ENCODE measurements at regions not wholly inside any gene's neighbourhood (a gene's known extent, or its start where the extent isn't known, plus 50 kb on each side); places are given as distances from the start of the nearest gene placed in this dataset.

DNA sequence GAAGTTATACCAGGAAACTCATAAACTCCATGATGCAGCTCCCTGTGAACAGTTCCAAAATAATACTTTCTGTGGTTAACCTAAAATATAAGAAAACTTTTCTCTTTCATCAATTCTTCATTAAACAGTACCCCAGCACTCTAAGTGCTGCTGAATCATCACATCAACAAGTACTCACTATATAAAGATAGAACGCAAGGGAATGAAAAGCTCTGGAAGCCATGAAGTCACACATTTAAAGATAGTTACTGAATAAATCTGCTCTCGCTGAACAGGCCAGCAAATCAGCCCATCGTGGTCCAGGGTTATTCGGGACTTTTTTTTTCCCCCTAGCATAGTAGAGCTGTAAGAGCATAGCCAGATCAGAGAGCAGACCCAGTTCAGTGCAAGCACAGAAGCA is 254.3 kb downstream of the IPMK start:
- peaks cover 18% of the 10 kb centered on the region for H3K4me1 ChIP-seq (ENCODE audit: insufficient read depth, low read length)
- no peaks in the 10 kb centered on the region for H3K36me3 ChIP-seq (ENCODE audit: insufficient read depth, low read length)
- H3K9me3 ChIP-seq (ENCODE audit: insufficient read depth, low read depth, low read length), result peaks cover 4% of the 10 kb centered on the region; the same call in 1 of the 2 replicates
- WGBS, result 94% methylated on average over 4 of the region's 4 CpGs
- H3K27me3 ChIP-seq (ENCODE audit: insufficient read depth, low read length), result no peaks in the 10 kb centered on the region
- H3K27ac ChIP-seq (ENCODE audit: low read depth, low read length), result no peak overlapping the region
- H3K4me3 ChIP-seq (ENCODE audit: low read length), result no peak overlapping the region
- H3K9ac ChIP-seq (ENCODE audit: low read depth, low read length), result no peak overlapping the region

DNA sequence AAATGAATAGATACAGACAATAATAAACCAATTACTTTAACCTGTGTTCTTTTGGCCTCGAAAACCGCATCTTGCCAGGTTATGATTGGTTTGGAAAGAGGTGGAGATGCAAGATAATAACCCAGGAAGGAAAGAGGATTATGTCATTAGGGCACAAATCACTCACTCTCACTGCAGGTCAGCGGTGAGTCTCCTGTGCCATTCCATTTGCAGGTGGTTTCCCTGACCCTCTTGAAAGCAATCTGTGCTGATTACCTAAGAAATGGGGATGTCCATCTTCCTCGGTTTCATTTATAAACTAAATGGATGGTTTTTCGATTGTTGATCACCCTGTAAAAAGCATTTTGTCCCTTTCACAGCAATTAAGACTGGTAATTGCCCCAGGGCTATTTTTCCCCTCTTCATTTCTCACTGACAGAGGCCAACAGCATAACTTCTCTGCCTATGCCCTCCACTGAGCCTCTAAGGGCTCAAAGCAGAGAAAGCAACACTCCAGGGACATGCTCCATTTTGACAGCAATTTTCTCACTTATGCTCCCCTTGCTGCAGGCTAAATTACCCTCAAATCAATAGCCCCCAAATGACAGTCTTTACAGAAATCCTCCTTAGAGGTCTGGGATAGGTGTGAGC is 257.5 kb downstream of the IPMK start:
- H3K9me3 ChIP-seq (ENCODE audit: insufficient read depth, low read depth, low read length), result no peaks in the 10 kb centered on the region
- 91% methylated on average over 5 of the region's 5 CpGs for WGBS
- no peak overlapping the region for H3K4me3 ChIP-seq (ENCODE audit: low read length)
- H3K27me3 ChIP-seq (ENCODE audit: insufficient read depth, low read length), result no peaks in the 10 kb centered on the region
- no peak overlapping the region for H3K27ac ChIP-seq (ENCODE audit: low read depth, low read length)
- H3K9ac ChIP-seq (ENCODE audit: low read depth, low read length), result no peak overlapping the region
- no peaks in the 10 kb centered on the region for H3K36me3 ChIP-seq (ENCODE audit: insufficient read depth, low read length)
- 0 out of 2 replicates have a peak, but pooled peaks cover 6% of the 10 kb centered on the region for H3K4me1 ChIP-seq (ENCODE audit: insufficient read depth, low read length)

DNA sequence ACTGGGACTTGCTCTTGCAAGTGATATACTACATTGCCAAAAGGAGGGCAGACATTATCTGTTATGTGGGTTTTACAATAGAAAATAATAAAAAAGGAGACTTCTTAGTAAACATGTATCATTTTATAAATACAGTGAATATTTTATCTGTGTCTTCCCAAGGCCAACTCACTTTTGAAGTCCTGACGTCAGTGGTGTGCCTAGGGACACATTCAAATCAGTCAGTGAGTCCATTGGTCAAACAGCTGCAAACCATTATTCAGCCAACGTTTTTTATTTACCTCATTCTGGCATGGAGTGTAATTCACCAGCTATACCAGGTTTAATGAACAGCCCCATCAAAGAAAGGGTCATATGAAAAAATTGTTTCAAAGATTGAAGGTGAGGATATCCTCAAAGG is 263.7 kb downstream of the IPMK start:
- no peak overlapping the region for H3K4me3 ChIP-seq (ENCODE audit: low read length)
- no peaks in the 10 kb centered on the region for H3K36me3 ChIP-seq (ENCODE audit: insufficient read depth, low read length)
- no peaks in the 10 kb centered on the region for H3K27me3 ChIP-seq (ENCODE audit: insufficient read depth, low read length)
- 78% methylated on average over 2 of the region's 2 CpGs for WGBS
- no peak overlapping the region for H3K27ac ChIP-seq (ENCODE audit: low read depth, low read length)
- peaks cover 7% of the 10 kb centered on the region for H3K4me1 ChIP-seq (ENCODE audit: insufficient read depth, low read length)
- H3K9me3 ChIP-seq (ENCODE audit: insufficient read depth, low read depth, low read length), result no peaks in the 10 kb centered on the region
- H3K9ac ChIP-seq (ENCODE audit: low read depth, low read length), result no peak overlapping the region

DNA sequence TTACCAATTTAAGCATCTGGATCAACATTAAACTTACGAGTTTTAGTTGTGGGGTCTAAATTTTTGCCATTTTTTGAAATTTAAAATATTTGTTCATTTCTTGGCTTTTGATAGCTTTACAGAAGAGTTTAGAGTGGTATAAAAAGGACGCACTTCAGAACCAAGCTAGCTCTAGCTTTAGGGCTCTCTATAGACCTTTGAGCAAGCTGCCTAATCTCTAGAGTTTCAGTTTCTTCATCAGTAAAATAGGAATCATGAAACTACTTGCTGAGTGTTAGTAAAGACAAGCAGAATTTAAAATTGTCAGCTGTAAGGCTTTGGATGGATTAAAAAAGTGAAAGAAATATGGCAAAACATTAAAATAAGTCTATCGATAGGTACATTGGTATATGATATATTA is 266.5 kb downstream of the IPMK start:
- Histone ChIP-seq H3K27ac (ENCODE audit: low read depth, low read length) (no peak overlapping the region), H3K9me3 (ENCODE audit: insufficient read depth, low read depth, low read length) (no peaks in the 10 kb centered on the region), H3K4me1 (ENCODE audit: insufficient read depth, low read length) (peaks cover 7% of the 10 kb centered on the region), H3K9ac (ENCODE audit: low read depth, low read length) (no peak overlapping the region), H3K36me3 (ENCODE audit: insufficient read depth, low read length) (no peaks in the 10 kb centered on the region), H3K4me3 (ENCODE audit: low read length) (no peak overlapping the region), H3K27me3 (ENCODE audit: insufficient read depth, low read length) (no peaks in the 10 kb centered on the region)
- 93% methylated on average over 2 of the region's 3 CpGs for WGBS

DNA sequence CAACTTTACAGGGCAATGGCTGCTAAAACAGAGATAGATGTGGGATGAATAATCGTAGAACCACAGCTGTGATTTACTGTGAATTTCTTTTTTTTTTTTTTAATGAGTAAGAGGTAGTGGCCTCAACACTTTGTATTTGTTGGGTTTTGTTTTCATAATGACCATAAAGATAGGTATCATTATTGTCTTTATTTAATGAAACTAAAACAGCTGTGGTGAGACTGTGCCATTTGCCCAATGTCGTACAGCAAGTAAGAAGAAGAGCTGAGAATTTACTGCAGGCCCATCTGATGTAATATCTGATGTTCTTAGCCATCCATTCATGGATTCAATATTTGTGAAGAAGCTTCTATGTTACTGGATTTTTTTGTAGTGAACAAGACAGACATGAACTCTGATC is 271.2 kb downstream of the IPMK start:
- H3K4me1 ChIP-seq (ENCODE audit: insufficient read depth, low read length), result peaks cover 16% of the 10 kb centered on the region
- 95% methylated on average over 2 of the region's 2 CpGs for WGBS
- H3K27ac ChIP-seq (ENCODE audit: low read depth, low read length), result no peak overlapping the region
- H3K27me3 ChIP-seq (ENCODE audit: insufficient read depth, low read length), result no peaks in the 10 kb centered on the region
- H3K9me3 ChIP-seq (ENCODE audit: insufficient read depth, low read depth, low read length), result no peaks in the 10 kb centered on the region
- no peaks in the 10 kb centered on the region for H3K36me3 ChIP-seq (ENCODE audit: insufficient read depth, low read length)
- no peak overlapping the region for H3K4me3 ChIP-seq (ENCODE audit: low read length)
- no peak overlapping the region for H3K9ac ChIP-seq (ENCODE audit: low read depth, low read length)

DNA sequence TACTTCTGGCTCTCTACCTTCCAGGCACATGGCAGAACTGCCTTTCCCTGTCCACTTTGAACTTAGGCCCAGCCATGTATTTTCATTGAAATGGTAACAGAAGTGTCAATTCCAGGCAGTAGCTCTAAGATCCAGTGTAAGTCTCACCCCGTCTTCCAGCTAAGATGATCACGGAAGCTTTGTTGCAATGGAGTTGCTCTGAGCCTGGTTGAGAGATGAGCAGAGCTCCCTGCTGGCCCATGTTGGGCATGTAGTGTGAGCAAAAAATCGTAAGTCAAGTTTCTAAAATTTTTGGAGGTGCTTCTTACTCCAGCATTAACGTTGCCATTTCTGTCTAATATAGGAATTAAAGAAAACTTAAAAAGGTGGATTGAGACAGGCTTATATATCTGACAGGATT is 274.4 kb downstream of the IPMK start:
- Histone ChIP-seq H3K9me3 (ENCODE audit: insufficient read depth, low read depth, low read length) (no peaks in the 10 kb centered on the region), H3K4me1 (ENCODE audit: insufficient read depth, low read length) (peaks cover 8% of the 10 kb centered on the region; the same call in 1 of the 2 replicates), H3K9ac (ENCODE audit: low read depth, low read length) (no peak overlapping the region), H3K27ac (ENCODE audit: low read depth, low read length) (no peak overlapping the region), H3K36me3 (ENCODE audit: insufficient read depth, low read length) (no peaks in the 10 kb centered on the region), H3K27me3 (ENCODE audit: insufficient read depth, low read length) (no peaks in the 10 kb centered on the region), H3K4me3 (ENCODE audit: low read length) (no peak overlapping the region)
- 91% methylated on average over 3 of the region's 4 CpGs for WGBS

DNA sequence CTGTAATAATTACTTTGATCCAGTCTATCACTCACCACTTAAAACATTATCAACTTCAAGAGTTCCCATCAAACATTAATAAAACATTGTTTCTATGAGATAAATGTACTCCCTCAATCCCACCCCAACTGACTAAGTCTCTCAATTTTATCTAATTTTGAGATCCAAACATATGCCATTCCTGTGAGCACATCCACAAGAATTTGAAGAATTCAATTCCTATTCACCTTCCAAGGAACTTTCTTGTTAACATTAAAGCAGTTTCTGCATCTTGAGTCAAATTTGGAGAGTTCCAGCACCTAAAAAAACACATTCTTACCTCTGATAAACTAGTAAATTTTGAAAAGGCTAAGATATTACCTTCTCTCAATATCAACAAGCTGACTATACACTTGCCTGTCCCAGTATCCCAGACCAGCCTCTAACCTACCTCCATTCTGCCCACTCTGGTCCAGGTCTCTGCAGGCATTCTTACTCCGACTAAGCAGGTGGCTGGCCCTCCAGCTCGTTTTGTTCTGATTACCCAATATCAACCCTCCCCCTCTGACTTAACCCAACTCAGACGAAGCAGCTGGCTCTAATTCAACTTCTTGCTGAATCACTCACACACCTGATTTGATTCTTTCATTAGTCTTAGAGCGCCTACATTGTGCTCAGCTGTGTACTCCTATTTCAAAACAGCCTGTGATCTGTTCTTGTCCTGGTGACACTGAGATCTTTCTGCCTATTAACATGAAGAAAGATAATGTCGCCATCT is 275.2 kb downstream of the IPMK start:
- no peak overlapping the region for H3K27ac ChIP-seq (ENCODE audit: low read depth, low read length)
- H3K4me3 ChIP-seq (ENCODE audit: low read length), result no peak overlapping the region
- H3K36me3 ChIP-seq (ENCODE audit: insufficient read depth, low read length), result no peaks in the 10 kb centered on the region
- WGBS, result 75% methylated on average over 5 of the region's 5 CpGs
- H3K4me1 ChIP-seq (ENCODE audit: insufficient read depth, low read length), result peaks cover 8% of the 10 kb centered on the region; the same call in 1 of the 2 replicates
- no peaks in the 10 kb centered on the region for H3K27me3 ChIP-seq (ENCODE audit: insufficient read depth, low read length)
- H3K9me3 ChIP-seq (ENCODE audit: insufficient read depth, low read depth, low read length), result no peaks in the 10 kb centered on the region
- H3K9ac ChIP-seq (ENCODE audit: low read depth, low read length), result no peak overlapping the region

DNA sequence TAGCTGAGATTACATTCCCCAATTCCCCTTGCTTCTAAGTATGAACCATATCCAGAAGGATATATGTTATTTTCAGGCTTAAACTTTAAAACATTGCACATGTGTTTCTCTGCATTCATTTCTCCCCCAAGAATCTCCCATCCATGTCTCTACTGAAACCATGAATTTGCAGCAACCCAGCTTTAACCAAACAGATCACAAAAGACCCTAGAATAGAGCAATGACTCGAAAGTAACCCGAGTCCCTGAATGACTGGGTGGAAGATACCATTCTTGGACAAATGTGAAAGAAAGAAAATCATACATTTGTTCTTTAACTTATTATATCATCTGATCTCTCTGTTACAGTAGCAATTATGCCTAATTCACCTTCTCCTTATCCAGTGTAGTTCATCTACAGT is 278.7 kb downstream of the IPMK start:
- WGBS, result 90% methylated on average over 2 of the region's 2 CpGs
- no peak overlapping the region for H3K27ac ChIP-seq (ENCODE audit: low read depth, low read length)
- no peak overlapping the region for H3K9ac ChIP-seq (ENCODE audit: low read depth, low read length)
- peaks cover 8% of the 10 kb centered on the region; the same call in 1 of the 2 replicates for H3K4me1 ChIP-seq (ENCODE audit: insufficient read depth, low read length)
- H3K27me3 ChIP-seq (ENCODE audit: insufficient read depth, low read length), result no peaks in the 10 kb centered on the region
- no peaks in the 10 kb centered on the region for H3K9me3 ChIP-seq (ENCODE audit: insufficient read depth, low read depth, low read length)
- H3K36me3 ChIP-seq (ENCODE audit: insufficient read depth, low read length), result no peaks in the 10 kb centered on the region
- no peak overlapping the region for H3K4me3 ChIP-seq (ENCODE audit: low read length)

DNA sequence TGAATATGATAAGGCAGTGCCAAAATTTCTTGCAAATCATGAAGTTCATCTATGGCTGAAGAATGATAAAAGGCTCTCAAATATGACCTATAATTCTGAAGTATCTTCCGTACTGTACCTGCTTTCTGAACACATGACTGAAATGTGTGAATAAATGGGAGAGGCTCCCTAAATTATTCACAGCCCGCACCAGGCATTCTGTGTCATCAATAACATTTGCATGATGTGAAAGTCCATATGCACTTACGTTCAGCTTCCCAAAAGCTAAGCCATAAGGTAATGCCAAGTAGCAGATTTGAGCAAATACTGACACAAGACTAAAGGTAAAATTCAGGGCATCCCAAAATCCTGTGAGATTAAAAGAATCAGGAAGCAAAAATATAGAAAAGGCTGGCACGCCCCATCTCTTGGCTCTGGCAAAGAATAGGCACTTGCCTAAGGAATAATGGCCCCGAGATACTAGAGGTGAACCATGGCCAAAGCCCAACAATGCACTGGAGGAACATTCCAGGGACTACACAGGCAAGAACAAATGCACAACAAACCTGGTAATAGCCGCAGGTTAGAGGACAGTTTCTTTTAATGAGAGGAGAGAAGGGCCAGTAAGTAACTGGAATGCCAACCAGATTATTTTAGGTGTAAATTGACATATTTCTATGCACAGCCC is 280.5 kb downstream of the IPMK start:
- Histone ChIP-seq H3K9me3 (ENCODE audit: insufficient read depth, low read depth, low read length) (no peaks in the 10 kb centered on the region), H3K4me1 (ENCODE audit: insufficient read depth, low read length) (peaks cover 4% of the 10 kb centered on the region; the same call in 1 of the 2 replicates), H3K36me3 (ENCODE audit: insufficient read depth, low read length) (no peaks in the 10 kb centered on the region), H3K27ac (ENCODE audit: low read depth, low read length) (no peak overlapping the region), H3K9ac (ENCODE audit: low read depth, low read length) (no peak overlapping the region), H3K27me3 (ENCODE audit: insufficient read depth, low read length) (no peaks in the 10 kb centered on the region), H3K4me3 (ENCODE audit: low read length) (no peak overlapping the region)
- 91% methylated on average over 6 of the region's 6 CpGs for WGBS

DNA sequence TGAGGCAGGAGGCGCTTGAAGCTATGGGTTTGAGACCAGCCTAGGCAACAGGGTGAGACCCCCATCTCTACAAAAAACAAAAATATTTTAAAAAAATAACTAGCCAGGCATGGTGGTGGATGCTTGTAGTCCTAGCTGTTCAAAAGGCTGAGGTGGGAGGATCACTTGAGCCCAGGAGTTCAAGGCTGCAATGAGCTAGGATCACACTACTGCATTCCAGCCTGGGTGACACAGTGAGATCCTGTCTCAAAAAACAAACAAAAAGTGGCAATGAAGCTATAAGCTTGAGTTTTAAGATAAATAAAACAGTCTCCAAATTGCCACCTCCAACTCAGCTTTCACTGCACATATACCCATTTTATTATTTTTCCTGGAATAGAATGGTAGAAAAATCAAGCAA is 281.3 kb downstream of the IPMK start:
- WGBS, result 100% methylated on average over 1 of the region's 1 CpG

DNA sequence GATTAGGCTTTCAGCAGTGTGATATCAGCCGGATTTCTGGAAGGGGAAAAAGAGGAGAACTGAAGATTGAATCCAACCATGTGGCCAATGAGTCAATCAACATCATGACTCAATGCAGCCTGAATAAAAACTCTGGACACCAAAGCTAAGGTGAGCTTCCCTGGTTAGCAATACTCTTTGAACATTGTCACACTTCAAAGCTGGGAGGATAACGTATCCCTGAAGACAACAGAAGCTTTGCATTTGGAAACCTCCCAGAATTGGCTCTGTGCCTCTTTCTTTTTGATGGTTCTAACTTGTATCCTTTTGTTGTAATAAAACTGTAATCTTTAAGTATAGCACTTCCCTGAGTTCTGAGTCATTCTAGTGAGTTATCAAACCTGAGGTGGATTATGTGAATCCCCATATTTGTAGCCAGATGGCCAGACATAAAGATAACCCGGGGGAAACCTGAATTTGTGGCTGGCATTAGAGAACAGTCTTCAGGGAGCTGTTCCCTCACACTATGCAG is 284.4 kb downstream of the IPMK start:
- H3K36me3 ChIP-seq (ENCODE audit: insufficient read depth, low read length), result no peaks in the 10 kb centered on the region
- H3K4me1 ChIP-seq (ENCODE audit: insufficient read depth, low read length), result peaks cover 8% of the 10 kb centered on the region
- H3K4me3 ChIP-seq (ENCODE audit: low read length), result no peak overlapping the region
- no peak overlapping the region for H3K27ac ChIP-seq (ENCODE audit: low read depth, low read length)
- WGBS, result 78% methylated on average over 3 of the region's 3 CpGs
- H3K27me3 ChIP-seq (ENCODE audit: insufficient read depth, low read length), result no peaks in the 10 kb centered on the region
- H3K9ac ChIP-seq (ENCODE audit: low read depth, low read length), result no peak overlapping the region
- no peaks in the 10 kb centered on the region for H3K9me3 ChIP-seq (ENCODE audit: insufficient read depth, low read depth, low read length)

More for the DNA sequence above, 281.3 kb downstream of the IPMK start:
- Histone ChIP-seq H3K9me3 (ENCODE audit: insufficient read depth, low read depth, low read length) (no peaks in the 10 kb centered on the region), H3K4me3 (ENCODE audit: low read length) (no peak overlapping the region), H3K27ac (ENCODE audit: low read depth, low read length) (no peak overlapping the region), H3K27me3 (ENCODE audit: insufficient read depth, low read length) (no peaks in the 10 kb centered on the region), H3K36me3 (ENCODE audit: insufficient read depth, low read length) (no peaks in the 10 kb centered on the region), H3K4me1 (ENCODE audit: insufficient read depth, low read length) (no peaks in the 10 kb centered on the region), H3K9ac (ENCODE audit: low read depth, low read length) (no peak overlapping the region)
